ENCODE measurements at regions not wholly inside any gene's neighbourhood (a gene's known extent, or its start where the extent isn't known, plus 50 kb on each side); places are given as distances from the start of the nearest gene placed in this dataset.

DNA sequence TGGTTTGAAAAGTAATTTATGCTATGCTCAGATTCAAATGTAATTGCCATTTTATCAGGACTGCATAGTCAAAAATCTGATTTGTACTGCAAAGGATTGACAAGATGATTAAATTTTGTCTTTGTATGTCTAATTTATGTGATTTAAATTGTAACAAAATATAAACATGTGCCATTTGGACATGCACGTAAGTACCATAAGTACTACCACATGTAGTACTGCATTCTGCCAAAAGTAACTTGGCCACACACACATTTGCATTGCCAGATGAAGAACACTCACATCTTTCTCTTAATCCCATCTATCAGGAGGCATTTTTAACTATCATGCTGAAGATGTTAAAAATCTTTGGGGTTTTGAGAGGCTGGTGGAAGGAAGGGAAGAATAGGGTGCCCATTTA is 133.3 kb downstream of the KLF12 start:
- no peak for TF ChIP-seq YY1 (IDR thresholded peaks at IDR 0.05; ENCODE audit: insufficient read depth, insufficient read length)
- no peak for TF ChIP-seq ZNF274 (IDR thresholded peaks at IDR 0.05; ENCODE audit: low read depth, low read length)
- no peak for TF ChIP-seq SUZ12 (IDR thresholded peaks at IDR 0.05; ENCODE audit: extremely low read depth, insufficient read depth, insufficient read length)
